ENCODE measurements at regions not wholly inside any gene's neighbourhood (a gene's known extent, or its start where the extent isn't known, plus 50 kb on each side); places are given as distances from the start of the nearest gene placed in this dataset.

- Histone ChIP-seq H3K27ac (no peak overlapping the region), H3K27me3 (peaks cover 0 to 7% (median 0%) of the 10 kb centered on the region in 3 donors), H3K36me3 (no peaks in the 10 kb centered on the region), H3K9me3 (no peaks in the 10 kb centered on the region), H3K4me1 (no peaks in the 10 kb centered on the region), H3K4me3 (no peak overlapping the region)
- DNase-seq, result no peak
- 80 to 89% (median 86%) methylated on average over 6 of the region's 6 CpGs for WGBS, 5 donors
- TF ChIP-seq POLR2A (IDR thresholded peaks at IDR 0.05) (no peak), POLR2AphosphoS5 (IDR thresholded peaks at IDR 0.05) (no peak), EP300 (IDR thresholded peaks at IDR 0.05) (no peak)
- TF ChIP-seq, protein P1, sequence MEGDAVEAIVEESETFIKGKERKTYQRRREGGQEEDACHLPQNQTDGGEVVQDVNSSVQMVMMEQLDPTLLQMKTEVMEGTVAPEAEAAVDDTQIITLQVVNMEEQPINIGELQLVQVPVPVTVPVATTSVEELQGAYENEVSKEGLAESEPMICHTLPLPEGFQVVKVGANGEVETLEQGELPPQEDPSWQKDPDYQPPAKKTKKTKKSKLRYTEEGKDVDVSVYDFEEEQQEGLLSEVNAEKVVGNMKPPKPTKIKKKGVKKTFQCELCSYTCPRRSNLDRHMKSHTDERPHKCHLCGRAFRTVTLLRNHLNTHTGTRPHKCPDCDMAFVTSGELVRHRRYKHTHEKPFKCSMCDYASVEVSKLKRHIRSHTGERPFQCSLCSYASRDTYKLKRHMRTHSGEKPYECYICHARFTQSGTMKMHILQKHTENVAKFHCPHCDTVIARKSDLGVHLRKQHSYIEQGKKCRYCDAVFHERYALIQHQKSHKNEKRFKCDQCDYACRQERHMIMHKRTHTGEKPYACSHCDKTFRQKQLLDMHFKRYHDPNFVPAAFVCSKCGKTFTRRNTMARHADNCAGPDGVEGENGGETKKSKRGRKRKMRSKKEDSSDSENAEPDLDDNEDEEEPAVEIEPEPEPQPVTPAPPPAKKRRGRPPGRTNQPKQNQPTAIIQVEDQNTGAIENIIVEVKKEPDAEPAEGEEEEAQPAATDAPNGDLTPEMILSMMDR (IDR thresholded peaks at IDR 0.05), result no peak
- intact Hi-C loops (cut with DNase I; ENCODE audit: low total_unique reads), result no loop called here
Observed at GRCh38 chr3:43790476-43790875, 99.7 kb downstream of the ABHD5 start.

DNA sequence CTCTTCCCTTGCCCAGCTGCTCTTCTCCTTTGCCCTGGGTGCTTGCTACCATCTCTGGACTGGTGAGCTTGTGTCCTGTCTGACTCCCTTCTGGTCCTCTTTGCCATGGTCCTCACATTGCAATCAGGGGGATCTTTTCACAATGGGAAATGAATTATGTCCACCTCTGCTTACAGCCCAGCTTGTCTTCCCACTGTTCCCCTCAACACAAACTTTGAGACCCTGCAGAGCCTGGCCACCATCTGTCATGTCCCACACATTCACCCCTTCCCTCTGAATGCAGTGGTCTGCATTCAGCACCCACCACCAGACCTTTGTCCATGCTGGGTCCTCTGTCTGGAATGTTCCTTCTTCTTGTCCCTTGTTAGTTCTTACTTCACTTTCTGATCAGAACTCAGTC, 100.5 kb downstream of the ABHD5 start:
- Histone ChIP-seq H3K27me3 (peaks cover 0 to 7% (median 0%) of the 10 kb centered on the region in 3 donors), H3K9me3 (no peaks in the 10 kb centered on the region), H3K4me1 (no peaks in the 10 kb centered on the region), H3K36me3 (no peaks in the 10 kb centered on the region), H3K4me3 (no peak overlapping the region), H3K27ac (no peak overlapping the region)
- intact Hi-C loops (cut with DNase I; ENCODE audit: low total_unique reads), result no loop called here
- no peak for TF ChIP-seq POLR2AphosphoS5 (IDR thresholded peaks at IDR 0.05)
- TF ChIP-seq POLR2A (IDR thresholded peaks at IDR 0.05), result no peak
- TF ChIP-seq, protein P1 (IDR thresholded peaks at IDR 0.05), result no peak
- TF ChIP-seq EP300 (IDR thresholded peaks at IDR 0.05), result no peak
- DNase-seq, result no peak

- 26 to 46% (median 28%) methylated on average over 2 of the region's 2 CpGs for WGBS, 5 donors
- no peaks in the 10 kb centered on the region for H3K9me3 ChIP-seq
- no peaks in the 10 kb centered on the region for H3K4me1 ChIP-seq
- H3K4me3 ChIP-seq, result no peak overlapping the region
- DNase-seq, result no peak
- H3K36me3 ChIP-seq, result no peaks in the 10 kb centered on the region
- no peak for TF ChIP-seq POLR2AphosphoS5 (IDR thresholded peaks at IDR 0.05)
- intact Hi-C loops (cut with DNase I; ENCODE audit: low total_unique reads), result no loop called here
- no peaks in the 10 kb centered on the region for H3K27me3 ChIP-seq
- H3K27ac ChIP-seq, result no peak overlapping the region
Observed at GRCh38 chr3:43792904-43793303, 102.2 kb downstream of the ABHD5 start.

GRCh38 chr3:43793648-43794372, 103.1 kb downstream of the ABHD5 start:
- intact Hi-C loops (cut with DNase I; ENCODE audit: low total_unique reads), result no loop called here
- Histone ChIP-seq H3K9me3 (no peaks in the 10 kb centered on the region), H3K27ac (no peak overlapping the region), H3K36me3 (no peaks in the 10 kb centered on the region), H3K4me3 (no peak overlapping the region), H3K4me1 (no peaks in the 10 kb centered on the region), H3K27me3 (no peaks in the 10 kb centered on the region)
- 70 to 88% (median 83%) methylated on average over 8 to 9 of the region's 9 CpGs for WGBS, 5 donors
- DNase-seq, result no peak
- no peak for TF ChIP-seq EP300 (IDR thresholded peaks at IDR 0.05)
- no peak for TF ChIP-seq POLR2AphosphoS5 (IDR thresholded peaks at IDR 0.05)
- TF ChIP-seq POLR2A (IDR thresholded peaks at IDR 0.05), result no peak

- Histone ChIP-seq H3K27ac (no peak overlapping the region), H3K9me3 (no peaks in the 10 kb centered on the region), H3K4me1 (no peaks in the 10 kb centered on the region), H3K27me3 (no peaks in the 10 kb centered on the region), H3K36me3 (no peaks in the 10 kb centered on the region), H3K4me3 (no peak overlapping the region)
- 54 to 100% (median 89%) methylated on average over 1 of the region's 1 CpG for WGBS, 5 donors
- intact Hi-C loops (cut with DNase I; ENCODE audit: low total_unique reads), result no loop called here
- no peak for DNase-seq
- TF ChIP-seq POLR2A (IDR thresholded peaks at IDR 0.05) (no peak), POLR2AphosphoS5 (IDR thresholded peaks at IDR 0.05) (no peak), EP300 (IDR thresholded peaks at IDR 0.05) (no peak)
- TF ChIP-seq, protein P1 (IDR thresholded peaks at IDR 0.05), result no peak
Observed at GRCh38 chr3:43794776-43795175, 104.0 kb downstream of the ABHD5 start.

All from stomach (tissue), 8 donors.